ENCODE measurements at regions not wholly inside any gene's neighbourhood (a gene's known extent, or its start where the extent isn't known, plus 50 kb on each side); places are given as distances from the start of the nearest gene placed in this dataset.

GRCh38 chr4:12924253-12924652 is 559.9 kb downstream of the RAB28 start:
- TF ChIP-seq CTCF (IDR thresholded peaks at IDR 0.05; ENCODE audit: low read depth, low read length, missing input control) (no peak), TAF1 (conservative IDR thresholded peaks at IDR 0.05) (no peak), JUND (IDR thresholded peaks at IDR 0.05) (no peak), YY1 (IDR thresholded peaks at IDR 0.05) (no peak), EGR1 (IDR thresholded peaks at IDR 0.05; ENCODE audit: low read depth in 2 of 2) (no peak), GABPA (IDR thresholded peaks at IDR 0.05 in 1 of 2, conservative IDR thresholded peaks at IDR 0.05 in 1 of 2) (no peak), SP1 (IDR thresholded peaks at IDR 0.05) (no peak), ATF3 (IDR thresholded peaks at IDR 0.05) (no peak), REST (IDR thresholded peaks at IDR 0.05) (no peak), RXRA (IDR thresholded peaks at IDR 0.05) (no peak), MAX (IDR thresholded peaks at IDR 0.05) (no peak), HNF4G (IDR thresholded peaks at IDR 0.05) (no peak)
